Activated CD8-positive, alpha-beta T cell treated with anti-CD3 and anti-CD28 coated beads, Interleukin-2, amount 10 ng/mL, durations not matched to agents 7 days and 5 days (primary cell): ENCODE measurements at regions not wholly inside any gene's neighbourhood (a gene's known extent, or its start where the extent isn't known, plus 50 kb on each side); places are given as distances from the start of the nearest gene placed in this dataset.
"Not testable (repeated sequence)": the region's sequence is repeated elsewhere in the genome, so short reads cannot be mapped to it uniquely, and the experiment has no call there.

Source experiments
- ATAC-seq: fragments of 150-1000 bp; cut with Tn5 transposase; one replicate; pipeline ENCODE4 v1.10.0; 2021; ENCODE audit warnings: moderate library complexity
- CTCF ChIA-PET: fragments of 350-600 bp; sonication (Branson Sonifier 250); formaldehyde crosslinking; loops from one replicate; lab custom pipeline; 2021; ENCODE audit warnings: antibody characterized with exemption; lab: Charles Lee
- POLR2A ChIA-PET: fragments of 350-600 bp; sonication (Branson Sonifier 250); formaldehyde crosslinking; loops from one replicate; lab custom pipeline; 2021; ENCODE audit warnings: antibody characterized with exemption; lab: Charles Lee
- DNase-seq: peaks from one replicate; pipeline ENCODE4 v3.0.0-alpha.2; 2020
- H3K27ac Mint-ChIP-seq: one replicate; pipeline ENCODE4 v1.8.0; 2021; ENCODE audit warnings: mild to moderate bottlenecking, mixed read lengths
- H3K27me3 Mint-ChIP-seq: one replicate; pipeline ENCODE4 v1.8.0; 2021; ENCODE audit warnings: low read depth, mixed read lengths
- H3K36me3 Mint-ChIP-seq: one replicate; pipeline ENCODE4 v1.8.0; 2021; ENCODE audit warnings: low read depth, mixed read lengths
- H3K4me1 Mint-ChIP-seq: one replicate; pipeline ENCODE4 v1.8.0; 2021; ENCODE audit warnings: low read depth, mixed read lengths
- H3K4me3 Mint-ChIP-seq: one replicate; pipeline ENCODE4 v1.8.0; 2021; ENCODE audit warnings: mild to moderate bottlenecking, mixed read lengths
- H3K9me3 Mint-ChIP-seq: one replicate; pipeline ENCODE4 v1.8.0; 2022; ENCODE audit warnings: mixed read lengths; ENCODE audit not compliant: insufficient read depth

GRCh38 chr11:121964591-121964990, 151.4 kb downstream of the BLID start:
- CTCF ChIA-PET: no interaction called here

GRCh38 chr11:121963846-121964245, 152.2 kb downstream of the BLID start:
- ATAC-seq, H3K27me3 Mint-ChIP-seq, H3K4me1 Mint-ChIP-seq, H3K36me3 Mint-ChIP-seq, H3K27ac Mint-ChIP-seq, CTCF ChIA-PET, DNase-seq, H3K4me3 Mint-ChIP-seq, H3K9me3 Mint-ChIP-seq, POLR2A ChIA-PET: not testable (repeated sequence)

More at GRCh38 chr11:121964591-121964990, 151.4 kb downstream of the BLID start:
- no peaks in the 10 kb centered on the region for H3K27me3 Mint-ChIP-seq
- H3K4me3 Mint-ChIP-seq: no peak overlapping the region
- peaks cover 7% of the 10 kb centered on the region for H3K4me1 Mint-ChIP-seq
- ATAC-seq (no peak), DNase-seq (peak; percentile 21)
- H3K36me3 Mint-ChIP-seq: no peaks in the 10 kb centered on the region
- POLR2A ChIA-PET: no interaction called here
- H3K9me3 Mint-ChIP-seq: no peaks in the 10 kb centered on the region
- no peak overlapping the region for H3K27ac Mint-ChIP-seq

- peaks cover 7% of the 10 kb centered on the region for H3K4me1 Mint-ChIP-seq
- H3K27me3 Mint-ChIP-seq: peaks cover 1% of the 10 kb centered on the region
- H3K27ac Mint-ChIP-seq: no peak overlapping the region
- H3K36me3 Mint-ChIP-seq: no peaks in the 10 kb centered on the region
- DNase-seq: no peak
- no peak for ATAC-seq
- H3K4me3 Mint-ChIP-seq: no peak overlapping the region
- CTCF ChIA-PET: no interaction called here
- POLR2A ChIA-PET: interaction anchor here (0.7 kb wide), 1 partner anchor 16 kb away, joined by 3 read pairs; no protein-coding TSS in a partner anchor
- H3K9me3 Mint-ChIP-seq: no peaks in the 10 kb centered on the region
Measured at GRCh38 chr11:121961321-121961801, 154.7 kb downstream of the BLID start.

- no peaks in the 10 kb centered on the region for H3K4me1 Mint-ChIP-seq
- H3K27ac Mint-ChIP-seq: no peak overlapping the region
- ChIA-PET CTCF (no interaction called here), POLR2A (no interaction called here)
- ATAC-seq (no peak), DNase-seq (no peak)
- H3K9me3 Mint-ChIP-seq: no peaks in the 10 kb centered on the region
- no peak overlapping the region for H3K4me3 Mint-ChIP-seq
- no peaks in the 10 kb centered on the region for H3K36me3 Mint-ChIP-seq
- peaks cover 2% of the 10 kb centered on the region for H3K27me3 Mint-ChIP-seq
Measured at GRCh38 chr11:121958971-121959325, 157.1 kb downstream of the BLID start.

- DNase-seq: no peak
- no peak for ATAC-seq
- H3K4me3 Mint-ChIP-seq: no peak overlapping the region
- no peaks in the 10 kb centered on the region for H3K4me1 Mint-ChIP-seq
- ChIA-PET POLR2A (no interaction called here), CTCF (no interaction called here)
- H3K9me3 Mint-ChIP-seq: no peaks in the 10 kb centered on the region
- peaks cover 2% of the 10 kb centered on the region for H3K27me3 Mint-ChIP-seq
- H3K27ac Mint-ChIP-seq: no peak overlapping the region
- H3K36me3 Mint-ChIP-seq: no peaks in the 10 kb centered on the region
Measured at GRCh38 chr11:121958323-121958970, 157.6 kb downstream of the BLID start.

GRCh38 chr11:121953122-121953521, 162.9 kb downstream of the BLID start:
- Mint-ChIP-seq H3K9me3 (no peaks in the 10 kb centered on the region), H3K36me3 (no peaks in the 10 kb centered on the region), H3K4me1 (no peaks in the 10 kb centered on the region), H3K27ac (no peak overlapping the region), H3K27me3 (peaks cover 2% of the 10 kb centered on the region), H3K4me3 (no peak overlapping the region)
- POLR2A ChIA-PET: no interaction called here
- DNase-seq (no peak), ATAC-seq (no peak)
- CTCF ChIA-PET: no interaction called here

GRCh38 chr11:121950160-121950559, 165.9 kb downstream of the BLID start:
- CTCF ChIA-PET: no interaction called here
- POLR2A ChIA-PET: no interaction called here
- H3K27ac Mint-ChIP-seq: no peak overlapping the region
- H3K36me3 Mint-ChIP-seq: no peaks in the 10 kb centered on the region
- no peaks in the 10 kb centered on the region for H3K9me3 Mint-ChIP-seq
- DNase-seq (no peak), ATAC-seq (no peak)
- no peaks in the 10 kb centered on the region for H3K27me3 Mint-ChIP-seq
- no peaks in the 10 kb centered on the region for H3K4me1 Mint-ChIP-seq
- no peak overlapping the region for H3K4me3 Mint-ChIP-seq

- Mint-ChIP-seq H3K27me3 (no peaks in the 10 kb centered on the region), H3K9me3 (no peaks in the 10 kb centered on the region), H3K27ac (no peak overlapping the region), H3K4me3 (no peak overlapping the region), H3K4me1 (no peaks in the 10 kb centered on the region), H3K36me3 (no peaks in the 10 kb centered on the region)
- ATAC-seq (no peak), DNase-seq (no peak)
- POLR2A ChIA-PET: no interaction called here
- CTCF ChIA-PET: no interaction called here
Measured at GRCh38 chr11:121946514-121946913, 169.5 kb downstream of the BLID start.

- ChIA-PET CTCF (interaction anchor here (0.8 kb wide), 1 partner anchor 157 kb away, joined by 3 read pairs; no protein-coding TSS in a partner anchor), POLR2A (no interaction called here)
- H3K4me1 Mint-ChIP-seq: no peaks in the 10 kb centered on the region
- ATAC-seq (no peak), DNase-seq (no peak)
- no peaks in the 10 kb centered on the region for H3K9me3 Mint-ChIP-seq
- no peak overlapping the region for H3K4me3 Mint-ChIP-seq
- no peaks in the 10 kb centered on the region for H3K36me3 Mint-ChIP-seq
- no peak overlapping the region for H3K27ac Mint-ChIP-seq
- no peaks in the 10 kb centered on the region for H3K27me3 Mint-ChIP-seq
Measured at GRCh38 chr11:121944556-121945230, 171.3 kb downstream of the BLID start.

- Mint-ChIP-seq H3K36me3 (no peaks in the 10 kb centered on the region), H3K9me3 (no peaks in the 10 kb centered on the region), H3K27me3 (no peaks in the 10 kb centered on the region), H3K4me1 (no peaks in the 10 kb centered on the region), H3K27ac (no peak overlapping the region), H3K4me3 (no peak overlapping the region)
- no peak for ATAC-seq
- ChIA-PET CTCF (no interaction called here), POLR2A (no interaction called here)
- DNase-seq: no peak
Measured at GRCh38 chr11:121938076-121938475, 177.9 kb downstream of the BLID start.

- Mint-ChIP-seq H3K36me3 (no peaks in the 10 kb centered on the region), H3K27ac (no peak overlapping the region), H3K9me3 (no peaks in the 10 kb centered on the region), H3K4me1 (no peaks in the 10 kb centered on the region), H3K4me3 (no peak overlapping the region), H3K27me3 (no peaks in the 10 kb centered on the region)
- CTCF ChIA-PET: no interaction called here
- POLR2A ChIA-PET: no interaction called here
- DNase-seq (no peak), ATAC-seq (no peak)
Measured at GRCh38 chr11:121936781-121937447, 179.1 kb downstream of the BLID start.

GRCh38 chr11:121936370-121936769, 179.6 kb downstream of the BLID start:
- POLR2A ChIA-PET: no interaction called here

More at GRCh38 chr11:121936370-121936769, 179.6 kb downstream of the BLID start:
- peaks cover 1% of the 10 kb centered on the region for H3K27me3 Mint-ChIP-seq
- ATAC-seq (no peak), DNase-seq (no peak)
- H3K4me1 Mint-ChIP-seq: no peaks in the 10 kb centered on the region
- H3K9me3 Mint-ChIP-seq: no peaks in the 10 kb centered on the region
- H3K36me3 Mint-ChIP-seq: no peaks in the 10 kb centered on the region
- no peak overlapping the region for H3K4me3 Mint-ChIP-seq
- H3K27ac Mint-ChIP-seq: no peak overlapping the region
- CTCF ChIA-PET: no interaction called here
